ENCODE measurements at regions not wholly inside any gene's neighbourhood (a gene's known extent, or its start where the extent isn't known, plus 50 kb on each side); places are given as distances from the start of the nearest gene placed in this dataset.

DNA sequence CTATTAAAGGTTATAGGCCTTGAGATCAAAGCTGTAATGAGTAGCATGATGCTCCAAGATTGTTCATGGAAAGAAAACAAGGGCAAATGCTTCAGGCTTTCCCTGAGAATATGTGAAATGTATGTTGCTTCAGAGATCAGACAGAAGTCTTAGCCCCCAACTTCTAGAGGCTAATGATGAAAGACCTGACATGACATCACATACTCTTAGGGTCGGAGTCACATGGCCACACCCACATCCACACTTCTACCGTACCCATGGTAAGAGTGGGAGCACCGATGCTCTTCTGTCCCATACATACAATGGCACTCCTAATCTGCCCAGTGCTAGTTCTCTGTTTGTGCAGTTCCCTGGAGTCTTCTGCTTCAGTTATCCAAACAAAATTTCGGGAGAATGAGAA lies 111.9 kb upstream of the ACSL4 start:
- TF ChIP-seq, protein P1, sequence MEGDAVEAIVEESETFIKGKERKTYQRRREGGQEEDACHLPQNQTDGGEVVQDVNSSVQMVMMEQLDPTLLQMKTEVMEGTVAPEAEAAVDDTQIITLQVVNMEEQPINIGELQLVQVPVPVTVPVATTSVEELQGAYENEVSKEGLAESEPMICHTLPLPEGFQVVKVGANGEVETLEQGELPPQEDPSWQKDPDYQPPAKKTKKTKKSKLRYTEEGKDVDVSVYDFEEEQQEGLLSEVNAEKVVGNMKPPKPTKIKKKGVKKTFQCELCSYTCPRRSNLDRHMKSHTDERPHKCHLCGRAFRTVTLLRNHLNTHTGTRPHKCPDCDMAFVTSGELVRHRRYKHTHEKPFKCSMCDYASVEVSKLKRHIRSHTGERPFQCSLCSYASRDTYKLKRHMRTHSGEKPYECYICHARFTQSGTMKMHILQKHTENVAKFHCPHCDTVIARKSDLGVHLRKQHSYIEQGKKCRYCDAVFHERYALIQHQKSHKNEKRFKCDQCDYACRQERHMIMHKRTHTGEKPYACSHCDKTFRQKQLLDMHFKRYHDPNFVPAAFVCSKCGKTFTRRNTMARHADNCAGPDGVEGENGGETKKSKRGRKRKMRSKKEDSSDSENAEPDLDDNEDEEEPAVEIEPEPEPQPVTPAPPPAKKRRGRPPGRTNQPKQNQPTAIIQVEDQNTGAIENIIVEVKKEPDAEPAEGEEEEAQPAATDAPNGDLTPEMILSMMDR (conservative IDR thresholded peaks at IDR 0.05) = no peak
- no peak for TF ChIP-seq EZH2 (IDR thresholded peaks at IDR 0.05; ENCODE audit: low read depth)
